Activated CD8-positive, alpha-beta memory T cell treated with anti-CD3 and anti-CD28 coated beads, Interleukin-2, amount 50 U/mL, for 48 hours (primary cell): ENCODE measurements at regions not wholly inside any gene's neighbourhood (a gene's known extent, or its start where the extent isn't known, plus 50 kb on each side); places are given as distances from the start of the nearest gene placed in this dataset.
"Not testable (repeated sequence)": the region's sequence is repeated elsewhere in the genome, so short reads cannot be mapped to it uniquely, and the experiment has no call there.

Experiments
- DNase-seq: peaks from one replicate; pipeline ENCODE4 v3.0.0-alpha.2; 2020

- no peak for DNase-seq
Measured at GRCh38 chr13:61536433-61536832, 120.8 kb upstream of the PCDH20 start.

DNA sequence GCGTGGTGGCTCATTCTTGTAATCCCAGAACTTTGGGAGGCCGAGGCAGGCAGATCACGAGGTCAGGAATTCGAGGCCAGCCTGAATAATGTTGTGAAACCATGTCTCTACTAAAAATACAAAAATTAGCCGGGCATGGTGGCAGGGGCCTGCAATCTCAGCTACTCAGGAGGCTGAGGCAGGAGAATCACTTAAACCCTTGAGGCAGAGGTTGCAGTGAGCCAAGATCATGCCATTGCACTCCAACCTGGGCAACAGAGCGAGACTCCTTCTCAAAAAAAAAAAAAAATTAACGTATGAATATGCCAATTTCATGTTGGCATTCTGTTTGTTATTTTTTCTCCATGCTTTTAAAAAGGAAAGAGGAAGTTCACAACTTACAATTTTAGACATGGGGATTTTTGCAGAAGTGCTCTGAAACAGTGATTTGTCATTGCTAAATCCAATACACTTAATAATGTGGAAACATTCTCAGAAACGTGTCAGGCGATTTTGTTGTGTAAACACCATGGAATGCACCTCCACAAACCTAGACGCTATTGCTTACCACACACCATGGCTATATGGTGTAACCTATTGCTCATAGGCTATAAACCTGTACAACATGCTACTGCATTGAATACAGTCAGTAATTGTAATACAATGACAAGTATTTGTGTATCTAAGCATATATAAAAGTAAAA lies 115.9 kb upstream of the PCDH20 start:
- DNase-seq = no peak

GRCh38 chr13:61519214-61519613 lies 103.6 kb upstream of the PCDH20 start:
- not testable (repeated sequence) for DNase-seq

- no peak for DNase-seq
Measured at GRCh38 chr13:61508936-61509335, 93.3 kb upstream of the PCDH20 start.

DNA sequence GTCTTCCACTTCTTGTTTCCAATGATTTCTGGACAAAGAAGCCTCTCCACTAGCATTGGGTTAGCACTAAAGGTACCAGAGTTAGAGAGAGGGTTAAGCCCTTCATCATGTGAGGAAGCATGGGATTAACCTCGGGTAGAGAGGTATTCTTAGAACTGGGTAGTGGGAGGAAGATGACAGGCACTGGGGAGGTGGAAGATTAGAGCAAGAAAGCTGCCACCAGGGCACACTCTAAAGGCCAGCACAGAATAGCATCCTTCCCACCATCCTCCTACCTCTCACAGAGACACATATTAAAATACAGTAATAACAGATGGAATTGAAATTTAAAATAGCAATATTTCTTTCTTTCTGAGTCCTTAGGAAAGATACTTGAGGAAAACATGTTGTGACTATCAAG lies 84.5 kb upstream of the PCDH20 start:
- DNase-seq = no peak

DNA sequence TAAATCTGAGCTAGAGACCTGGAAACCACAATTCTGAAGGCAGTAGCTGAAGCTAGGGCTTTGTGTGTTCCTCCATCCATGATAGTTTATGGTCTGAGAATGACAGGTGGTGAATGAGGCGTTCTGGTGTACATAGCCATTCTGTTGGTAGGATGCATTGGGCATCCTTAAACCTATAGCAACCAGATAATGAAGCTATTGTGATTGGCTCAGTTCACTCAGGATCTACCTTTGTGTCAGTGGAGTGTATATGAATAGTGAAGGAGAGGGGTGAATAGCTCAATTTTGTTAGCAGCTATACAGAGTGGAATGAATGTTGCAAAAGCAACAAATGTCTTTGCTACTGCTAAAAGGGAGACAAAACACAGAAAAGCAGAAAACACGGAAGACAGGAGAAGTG lies 80.0 kb upstream of the PCDH20 start:
- no peak for DNase-seq

DNA sequence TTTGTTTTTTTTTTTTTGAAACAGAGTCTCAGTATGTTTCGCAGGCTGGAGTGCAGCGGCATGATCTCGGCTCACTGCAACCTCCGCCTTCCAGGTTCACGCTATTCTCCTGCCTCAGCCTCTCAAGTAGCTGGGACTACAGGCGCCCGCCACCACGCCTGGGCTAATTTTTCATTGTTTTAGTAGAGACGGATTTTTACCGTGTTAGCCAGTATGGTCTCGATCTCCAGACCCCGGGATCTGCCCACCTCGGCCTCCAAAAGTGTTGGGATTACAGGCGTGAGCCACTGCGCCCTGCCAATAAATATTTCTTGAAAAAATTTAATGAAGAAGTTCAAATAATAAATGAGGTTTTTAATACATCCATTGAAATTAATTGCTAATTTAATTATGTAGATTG lies 77.9 kb upstream of the PCDH20 start:
- not testable (repeated sequence) for DNase-seq

GRCh38 chr13:61486496-61486895 lies 70.8 kb upstream of the PCDH20 start:
- DNase-seq = no peak

DNA sequence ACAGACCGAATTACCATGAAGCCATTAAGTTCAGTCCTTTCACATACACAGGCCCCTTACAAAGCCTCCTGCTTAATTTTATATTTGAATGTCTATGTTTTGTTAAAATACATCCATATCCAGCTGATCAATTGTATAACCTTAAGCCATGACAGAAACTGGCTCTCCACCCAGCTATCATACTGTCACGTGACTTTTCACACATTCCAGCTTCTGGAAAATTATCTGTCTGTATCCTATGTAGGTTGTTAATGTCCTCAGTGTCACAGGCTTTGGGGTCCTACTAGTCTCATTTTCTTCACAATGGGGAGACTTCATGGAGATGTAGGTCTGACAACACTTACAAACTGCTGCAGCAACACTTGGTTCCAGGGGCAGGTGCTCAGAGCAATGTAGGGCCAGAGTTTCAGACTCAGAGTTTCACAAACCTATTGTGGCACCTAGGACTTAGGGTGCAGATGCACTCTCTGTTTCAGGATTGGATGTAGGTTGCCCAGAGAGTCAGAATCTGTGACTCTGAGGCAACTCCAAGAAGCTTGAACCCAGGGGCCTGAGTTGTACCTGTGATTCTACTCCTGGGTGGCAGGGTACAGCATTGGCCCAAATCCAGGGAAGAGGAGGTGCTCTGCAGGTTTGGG lies 69.6 kb upstream of the PCDH20 start:
- no peak for DNase-seq

- DNase-seq = no peak
Measured at GRCh38 chr13:61477619-61478018, 62.0 kb upstream of the PCDH20 start.

DNA sequence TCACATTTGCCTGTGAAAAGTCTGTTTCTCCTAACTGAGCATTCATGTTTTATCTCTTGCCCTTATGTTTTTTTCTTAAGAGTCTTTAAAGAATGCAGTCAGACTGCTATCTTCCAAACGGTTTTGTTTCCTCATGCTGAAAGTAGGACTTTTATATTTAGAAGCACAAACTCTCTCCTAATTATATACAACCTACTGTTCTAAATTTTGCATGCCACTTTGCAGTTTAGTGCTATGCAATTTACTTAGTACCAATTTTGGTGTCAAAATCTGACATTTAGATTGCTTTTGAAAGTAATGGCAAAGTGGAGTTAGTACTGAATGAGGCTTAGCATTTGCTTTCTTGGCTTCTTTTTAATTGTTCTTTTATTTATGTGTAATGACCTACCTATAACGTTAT lies 55.1 kb upstream of the PCDH20 start:
- DNase-seq = no peak

DNA sequence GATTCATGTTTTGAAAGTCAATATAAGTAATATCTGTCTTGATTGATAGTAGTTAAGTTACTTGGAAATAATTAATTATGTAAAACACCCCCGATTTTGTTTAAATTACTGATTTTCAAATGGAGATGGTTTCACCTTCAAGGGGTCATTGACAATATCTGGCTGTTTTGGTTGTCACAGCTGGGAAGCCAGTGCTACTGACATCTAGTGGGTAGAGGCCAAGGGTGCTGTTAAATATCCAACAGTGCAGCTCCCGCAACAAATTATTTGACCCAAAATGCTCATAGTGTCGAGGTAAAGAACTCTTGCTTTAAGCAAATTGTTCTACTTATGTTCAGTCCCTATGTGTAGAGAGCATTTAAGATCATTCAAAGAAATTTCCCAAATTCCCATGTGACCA lies 50.6 kb upstream of the PCDH20 start:
- DNase-seq = no peak
